GM19372 (cell line): ENCODE measurements at regions not wholly inside any gene's neighbourhood (a gene's known extent, or its start where the extent isn't known, plus 50 kb on each side); places are given as distances from the start of the nearest gene placed in this dataset.

Experiments
- ATAC-seq: cut with Tn5 transposase; IDR thresholded peaks from one replicate; pipeline ENCODE4 v1.9.1; 2021; ENCODE audit warnings: mild to moderate bottlenecking, low read depth, moderate library complexity; ENCODE audit not compliant: unreplicated experiment

DNA sequence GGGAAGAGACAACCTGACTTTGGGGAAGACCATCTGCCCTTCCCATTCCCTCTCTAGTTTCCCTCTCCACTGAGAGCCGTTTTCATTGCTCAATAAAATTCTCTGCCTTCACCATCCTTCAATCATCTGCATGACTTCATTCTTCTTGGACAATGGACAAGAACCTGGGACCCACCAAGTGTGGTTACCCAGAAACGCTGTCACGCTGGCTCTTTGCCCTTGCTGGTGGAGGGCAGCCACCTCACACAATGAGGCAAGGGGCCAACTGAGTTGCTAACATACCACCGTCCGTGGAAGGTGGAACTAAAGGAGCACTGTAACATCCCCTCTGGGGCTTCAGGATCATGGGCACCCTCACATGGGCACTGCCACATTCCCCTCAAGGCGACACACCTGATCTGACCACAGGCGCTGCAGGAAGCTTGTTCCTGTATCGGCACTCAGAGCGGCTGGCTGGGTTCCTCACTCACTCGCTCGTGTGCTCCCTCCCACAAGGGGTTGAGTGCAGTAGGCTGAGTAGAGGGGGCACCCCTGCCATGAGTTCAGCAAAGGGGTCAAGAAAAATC, 652.4 kb downstream of the PLPP3 start:
- no peak for ATAC-seq

DNA sequence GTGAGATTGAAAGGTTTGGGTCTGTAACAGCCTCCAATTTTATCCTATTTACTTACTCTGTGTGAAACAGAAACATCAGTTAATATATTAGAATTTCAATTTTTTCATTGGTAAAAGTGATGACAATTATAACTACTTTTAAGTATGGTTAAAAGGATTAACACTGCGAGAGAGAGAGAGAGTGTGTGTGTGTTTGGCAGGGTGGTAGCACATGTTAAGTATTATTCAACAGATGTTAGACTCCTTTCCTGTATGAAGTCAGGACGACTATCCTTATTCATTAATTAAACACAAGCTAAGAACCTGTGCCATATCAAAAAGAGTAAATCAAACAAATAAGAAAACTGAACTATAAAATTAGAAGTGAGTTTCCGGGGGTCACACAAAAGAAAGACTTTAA, 662.5 kb downstream of the PLPP3 start:
- ATAC-seq, result no peak

GRCh38 chr1:55916481-55916880, 662.9 kb downstream of the PLPP3 start:
- no peak for ATAC-seq

DNA sequence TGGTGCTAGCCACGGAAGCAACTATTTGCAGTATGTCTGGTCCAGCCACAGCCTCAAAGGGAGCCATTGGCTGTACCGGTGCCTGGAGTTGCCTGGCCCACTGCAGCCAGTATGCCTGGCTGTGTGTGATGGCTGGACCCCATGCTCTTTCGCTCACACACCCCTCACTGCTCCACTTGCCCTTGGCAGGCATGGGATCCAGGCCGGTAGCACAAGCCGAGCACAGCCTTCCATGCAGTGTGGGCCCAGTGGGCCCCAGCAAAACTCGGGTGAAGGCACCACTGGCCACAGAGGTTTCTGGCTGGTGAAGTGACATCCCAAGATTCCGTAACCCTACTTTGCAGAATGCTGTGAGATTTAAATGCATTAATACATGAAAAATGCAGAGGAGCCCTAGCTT, 665.8 kb downstream of the PLPP3 start:
- no peak for ATAC-seq

DNA sequence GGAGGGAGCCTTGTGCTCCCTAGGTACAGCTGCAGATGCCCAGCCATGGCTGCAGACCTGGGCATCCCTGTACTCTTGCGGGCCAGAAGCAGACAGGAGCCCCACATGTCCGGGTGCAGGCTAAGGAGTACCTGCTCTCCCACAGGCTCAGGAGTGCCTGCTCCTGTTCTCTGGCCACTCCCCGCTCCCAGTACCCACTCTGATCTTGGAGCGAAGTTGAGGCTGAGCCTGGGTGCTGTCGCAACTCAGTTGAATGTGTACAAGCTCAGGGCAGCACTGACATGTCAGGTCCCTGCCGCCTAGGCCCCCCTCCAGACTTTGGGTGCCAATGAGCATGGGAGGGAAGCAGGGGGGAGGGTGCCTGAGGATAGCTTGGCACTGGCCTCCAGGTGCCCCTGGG, 666.9 kb downstream of the PLPP3 start:
- no peak for ATAC-seq

GRCh38 chr1:55904541-55904940, 674.8 kb downstream of the PLPP3 start:
- no peak for ATAC-seq

DNA sequence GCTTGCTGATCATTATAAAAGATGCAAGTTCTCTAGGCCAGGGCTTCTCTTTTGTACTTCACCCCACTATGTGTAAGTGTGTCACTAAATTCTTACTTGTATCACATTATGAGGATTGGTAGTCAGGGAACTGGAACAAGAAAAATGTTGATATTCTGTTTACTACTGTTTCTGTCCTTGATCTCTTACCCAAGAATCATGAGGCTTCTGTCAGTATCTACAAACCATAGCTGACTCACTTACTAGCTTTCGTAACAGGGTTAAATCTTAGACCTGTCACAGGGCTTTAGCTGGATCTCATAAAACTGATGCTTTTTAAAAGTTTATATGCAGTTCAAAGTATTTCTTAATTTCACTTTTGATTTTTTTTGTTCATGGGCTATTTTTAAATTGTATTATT, 681.2 kb downstream of the PLPP3 start:
- ATAC-seq, result no peak

- no peak for ATAC-seq
Measured at GRCh38 chr1:55896210-55896609, 681.0 kb upstream of the USP24 start.

GRCh38 chr1:55894521-55894920, 679.4 kb upstream of the USP24 start:
- ATAC-seq, result no peak

DNA sequence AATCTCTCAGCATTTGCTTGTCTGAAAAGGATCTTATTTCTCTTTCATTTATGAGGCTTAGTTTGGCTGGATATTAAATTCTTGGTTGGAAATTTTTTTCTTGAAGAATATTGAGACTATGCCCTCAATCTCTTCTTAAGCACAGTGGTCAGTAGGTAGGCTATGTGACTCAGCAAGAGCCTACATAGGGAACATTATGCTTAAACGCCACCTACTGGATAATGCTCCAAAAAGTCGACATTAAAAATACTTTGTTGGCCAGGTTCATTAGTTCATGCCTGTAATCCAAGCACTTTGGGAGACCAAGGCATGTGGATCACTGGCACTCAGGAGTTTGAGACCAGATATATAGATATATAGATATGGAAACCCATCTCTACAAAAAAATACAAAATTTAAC, 678.0 kb upstream of the USP24 start:
- ATAC-seq, result no peak

DNA sequence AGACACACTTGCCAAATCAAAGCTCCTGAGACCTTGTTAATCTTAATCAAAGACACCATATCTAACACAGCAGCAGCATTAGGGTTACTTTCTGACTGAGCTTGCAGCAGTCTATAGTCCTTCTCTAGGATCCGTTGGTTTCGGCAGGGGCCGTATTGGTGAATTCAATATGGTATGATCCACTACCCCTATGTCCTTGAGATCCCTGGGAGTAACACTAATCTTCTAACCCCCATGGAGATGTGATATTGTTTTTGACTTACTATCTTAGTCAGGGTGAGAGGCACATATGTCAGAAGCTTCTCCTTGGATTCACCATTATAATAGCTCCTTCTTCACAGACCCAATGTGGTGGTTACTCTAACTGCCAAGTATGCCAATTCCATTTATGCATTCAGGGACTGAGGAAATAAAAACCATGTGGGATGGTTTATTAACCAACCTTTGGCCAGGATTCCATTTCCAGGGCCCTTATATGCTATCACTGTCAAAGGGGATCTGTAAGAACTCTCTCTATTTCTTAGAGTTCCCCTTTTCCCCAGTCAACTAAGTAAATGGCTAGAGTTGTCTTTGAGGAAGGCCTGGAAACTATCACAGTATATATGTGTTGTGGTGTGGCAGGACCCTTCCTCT, 673.6 kb upstream of the USP24 start:
- ATAC-seq, result no peak

- no peak for ATAC-seq
Measured at GRCh38 chr1:55886856-55887712, 671.9 kb upstream of the USP24 start.

DNA sequence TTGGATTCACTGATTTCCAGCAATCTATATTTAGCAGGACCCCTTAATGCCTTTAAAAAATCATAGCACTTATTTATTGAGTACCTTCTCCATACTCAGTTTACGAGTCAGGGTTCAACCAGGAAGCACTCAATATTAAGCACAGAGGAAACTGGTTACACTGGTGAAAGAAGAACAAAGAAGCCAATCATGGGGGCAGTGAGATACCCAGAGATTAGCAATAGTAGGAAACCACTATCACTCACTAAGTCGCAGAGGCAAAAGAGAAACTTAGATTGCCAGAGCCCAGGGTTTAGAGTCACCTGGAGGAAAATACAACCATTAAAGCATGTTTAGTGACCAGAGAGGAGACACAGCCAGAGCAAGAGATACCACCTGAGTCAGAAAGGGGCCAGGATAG, 670.5 kb upstream of the USP24 start:
- ATAC-seq, result no peak

GRCh38 chr1:55882931-55883330, 667.8 kb upstream of the USP24 start:
- no peak for ATAC-seq

GRCh38 chr1:55879346-55879745, 664.2 kb upstream of the USP24 start:
- ATAC-seq, result no peak

DNA sequence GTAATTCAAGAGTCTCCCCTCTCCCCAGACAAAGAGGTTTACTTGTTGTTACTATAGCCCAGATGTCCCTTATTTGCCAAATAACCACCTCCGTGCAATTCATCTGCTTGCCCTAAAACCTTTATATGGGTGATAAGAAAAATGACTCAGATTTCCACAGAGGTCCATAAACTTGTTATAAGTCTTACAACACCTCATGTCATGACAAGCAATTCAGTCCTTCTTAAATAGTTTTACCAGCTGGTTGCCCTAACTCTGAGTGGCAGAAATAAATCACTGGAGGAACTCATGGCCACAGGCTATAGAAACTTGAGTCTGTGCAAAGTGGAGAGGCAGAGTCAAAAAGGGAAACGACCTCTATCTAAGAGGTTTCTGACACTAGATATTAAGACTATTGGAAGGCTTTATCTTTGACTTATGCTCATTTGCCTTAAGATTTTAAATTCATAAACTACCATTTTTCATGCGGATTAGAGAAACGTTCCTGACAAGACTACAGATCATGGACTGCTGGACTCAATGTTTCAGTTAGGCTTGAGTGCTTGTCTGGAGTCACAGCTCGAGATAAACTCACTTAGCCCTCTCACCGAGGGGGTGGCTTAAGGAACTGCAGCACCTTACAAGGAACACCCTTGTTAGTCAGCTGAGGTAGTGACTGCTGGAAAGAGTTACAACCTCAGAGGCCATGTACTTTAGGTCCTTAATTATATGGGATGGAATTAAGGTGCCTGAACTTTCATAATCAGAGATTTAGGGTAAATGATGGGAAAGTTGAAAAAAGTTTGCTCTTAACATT, 662.5 kb upstream of the USP24 start:
- ATAC-seq, result no peak

DNA sequence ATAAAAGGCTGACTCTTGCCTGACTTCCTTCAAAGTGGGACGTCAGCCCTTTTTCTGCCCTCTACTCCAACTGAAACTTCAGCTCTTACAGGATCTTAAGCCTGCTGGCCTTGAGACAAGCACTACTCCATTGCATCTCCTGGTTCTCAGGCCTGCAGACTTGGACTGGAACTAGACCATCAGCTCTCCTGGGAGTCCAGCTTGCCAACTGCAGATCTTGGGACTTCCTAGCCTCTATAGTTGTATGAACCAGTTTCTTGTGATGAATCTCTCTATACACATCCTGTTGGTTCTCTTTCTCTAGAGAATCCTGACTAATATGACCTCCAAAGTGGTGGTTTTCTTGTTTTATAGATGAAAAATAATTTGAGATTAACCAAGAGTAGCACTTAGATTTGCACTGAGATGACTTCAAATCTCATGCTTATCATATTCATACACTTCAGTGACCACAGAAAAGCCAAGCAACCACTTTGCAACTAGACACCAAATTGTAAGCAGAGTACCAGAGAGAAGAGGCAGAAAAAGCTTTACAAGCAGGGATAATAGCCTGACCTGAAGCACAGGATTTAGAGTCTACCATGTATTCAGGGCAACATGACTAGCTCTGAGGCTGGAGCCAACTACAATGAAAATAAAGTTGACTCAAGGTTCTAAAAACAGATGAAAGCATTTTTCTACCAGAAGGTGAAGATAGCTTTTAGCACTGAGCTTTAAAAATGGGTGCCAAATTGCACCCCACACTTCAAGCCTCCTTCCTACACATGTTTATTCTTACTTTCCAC, 661.3 kb upstream of the USP24 start:
- ATAC-seq, result no peak

DNA sequence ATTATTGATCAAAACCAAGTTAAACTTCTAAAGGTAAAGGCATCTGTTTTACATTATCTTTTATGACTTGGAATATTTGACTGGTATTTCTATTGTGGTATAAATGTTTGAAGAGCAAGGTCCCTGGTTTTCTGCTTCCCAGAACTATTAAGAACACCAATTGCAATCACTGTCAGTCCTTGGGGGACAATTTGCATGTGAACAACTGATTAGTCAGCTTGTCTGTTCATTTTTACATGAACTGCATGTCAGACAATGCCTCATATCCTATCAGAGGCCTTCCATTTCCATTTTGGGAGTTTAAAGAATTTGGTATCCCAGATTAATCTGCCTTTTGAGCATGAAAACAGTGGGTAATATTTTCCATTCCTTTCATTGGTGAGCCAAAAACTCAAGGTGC, 654.9 kb upstream of the USP24 start:
- ATAC-seq, result no peak

GRCh38 chr1:55869065-55869464, 653.9 kb upstream of the USP24 start:
- ATAC-seq, result no peak

DNA sequence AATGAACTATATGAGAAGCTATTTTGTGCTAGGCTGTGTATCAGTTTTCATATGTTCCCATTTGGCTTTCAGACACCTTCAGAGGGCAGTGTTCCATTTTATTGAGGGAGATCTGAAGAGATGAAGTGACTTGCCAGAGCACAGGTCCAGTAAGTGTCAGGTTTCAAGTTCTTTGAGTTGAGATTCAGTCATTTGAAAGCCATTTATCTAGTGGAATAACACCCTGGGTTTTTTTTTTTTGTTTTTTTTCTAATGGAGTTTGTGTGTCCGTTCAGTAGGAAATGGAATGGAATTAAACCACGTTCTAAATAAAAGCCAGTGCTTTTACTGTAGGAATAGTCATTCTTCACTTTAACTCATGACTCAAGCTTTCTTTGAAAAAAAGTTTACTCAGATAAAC, 652.9 kb upstream of the USP24 start:
- ATAC-seq, result no peak
